ENCODE measurements at regions not wholly inside any gene's neighbourhood (a gene's known extent, or its start where the extent isn't known, plus 50 kb on each side); places are given as distances from the start of the nearest gene placed in this dataset.

- TF ChIP-seq EZH2 (IDR thresholded peaks at IDR 0.05) (no peak), POLR2AphosphoS5 (IDR thresholded peaks at IDR 0.05; ENCODE audit: borderline replicate concordance, low read depth, low read length) (no peak), FOXP2 (optimal IDR thresholded peaks at IDR 0.05; ENCODE audit: control extremely low read depth, extremely low read length, insufficient read depth) (no peak)
Observed at GRCh38 chr14:50025776-50026175, 90.6 kb downstream of the VCPKMT start.

All from SK-N-MC (cell line).